ENCODE measurements at regions not wholly inside any gene's neighbourhood (a gene's known extent, or its start where the extent isn't known, plus 50 kb on each side); places are given as distances from the start of the nearest gene placed in this dataset.

- TF ChIP-seq CTCF (IDR thresholded peaks at IDR 0.05; ENCODE audit: insufficient read depth, low read length, poor library complexity, severe bottlenecking) (no peak), EZH2phosphoT487 (conservative IDR thresholded peaks at IDR 0.05; ENCODE audit: low read length) (no peak)
These were observed 68.2 kb upstream of the MBOAT2 start for GRCh38 chr2:9071584-9072124.
